A673 (cell line): ENCODE measurements at regions not wholly inside any gene's neighbourhood (a gene's known extent, or its start where the extent isn't known, plus 50 kb on each side); places are given as distances from the start of the nearest gene placed in this dataset.

ENCODE experiments used
- CTCF ChIP-seq: fragments of 300-800, 200-600 bp; sonication (generic); conservative IDR thresholded peaks from 2 replicates; pipeline ENCODE4 v1.5.1; 2017; ENCODE audit warnings: low read depth, mild to moderate bottlenecking, antibody characterized with exemption, low read length, moderate library complexity, mixed read lengths
- EZH2 ChIP-seq: fragments of 200-600 bp; sonication (generic); IDR thresholded peaks from 2 replicates; pipeline ENCODE4 v1.6.1; 2017; ENCODE audit warnings: borderline replicate concordance, low read depth, mild to moderate bottlenecking, mixed read lengths, antibody characterized with exemption, low read length; ENCODE audit not compliant: poor library complexity, severe bottlenecking

DNA sequence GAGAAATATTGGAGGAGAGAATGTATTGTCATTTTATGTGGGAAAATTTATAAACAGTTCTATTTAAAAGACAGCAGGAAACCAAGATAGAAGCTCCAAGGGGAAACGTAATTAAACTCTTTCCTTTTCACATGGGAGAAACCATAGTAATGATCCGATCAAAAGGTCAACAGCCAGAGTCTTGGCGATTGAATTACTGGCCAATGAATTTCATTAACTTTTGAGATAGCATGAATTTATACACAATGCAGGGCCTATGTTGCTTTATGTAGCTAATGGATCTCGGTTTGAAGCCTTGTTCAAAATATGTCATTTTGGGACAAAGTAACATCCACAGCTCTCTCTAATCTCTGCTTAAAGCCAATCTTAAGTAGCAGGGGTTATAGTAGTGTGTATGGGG lies 897.5 kb upstream of the NDST4 start:
- TF ChIP-seq CTCF = no peak
- no peak for TF ChIP-seq EZH2
